ENCODE measurements at regions not wholly inside any gene's neighbourhood (a gene's known extent, or its start where the extent isn't known, plus 50 kb on each side); places are given as distances from the start of the nearest gene placed in this dataset.

GRCh38 chr3:152516216-152516615 is 247.5 kb downstream of the MBNL1 start:
- DNase-seq (ENCODE audit: low read depth, low spot score), result no peak
- no peak overlapping the region for H3K27ac ChIP-seq

DNA sequence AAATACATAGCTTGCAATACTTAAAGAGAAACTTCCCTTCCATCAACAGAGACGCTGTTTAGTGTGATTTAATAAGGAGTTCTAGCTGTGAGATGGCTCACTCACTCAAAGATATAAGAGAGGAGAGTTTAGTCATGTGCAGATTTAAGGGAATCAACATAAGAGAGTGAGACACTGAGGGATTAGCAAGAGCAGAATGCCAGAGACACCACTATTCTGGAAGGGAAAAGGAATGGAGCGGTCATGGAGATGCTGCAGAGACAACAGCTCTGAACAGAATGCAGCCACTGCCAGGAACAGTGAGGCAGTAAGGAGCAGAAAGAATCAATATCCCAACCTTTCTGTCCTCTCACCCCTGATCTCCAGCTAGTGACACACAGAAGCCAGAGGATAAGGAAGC is 248.8 kb downstream of the MBNL1 start:
- no peak for DNase-seq (ENCODE audit: low read depth, low spot score)
- no peak overlapping the region for H3K27ac ChIP-seq

DNA sequence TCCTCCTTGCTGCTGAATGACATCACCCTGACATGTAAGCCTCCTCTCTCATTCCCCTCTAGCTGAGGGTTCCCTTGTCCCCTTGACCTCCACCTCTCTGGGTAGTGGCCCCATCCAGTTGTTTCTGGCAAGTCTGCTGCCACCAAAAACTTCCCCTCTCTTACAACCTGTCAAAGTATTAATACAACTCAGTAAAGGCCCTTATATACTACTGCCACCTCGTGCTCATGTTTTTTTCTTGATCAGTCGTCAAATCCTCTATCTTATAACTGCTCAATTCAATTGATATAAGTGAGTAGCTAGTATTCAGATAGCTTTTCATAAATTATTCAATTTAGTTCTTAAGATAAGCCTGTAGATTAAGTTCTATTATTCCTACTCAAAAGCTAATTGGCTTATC is 249.6 kb downstream of the MBNL1 start:
- no peak overlapping the region for H3K27ac ChIP-seq
- DNase-seq (ENCODE audit: low read depth, low spot score), result no peak

DNA sequence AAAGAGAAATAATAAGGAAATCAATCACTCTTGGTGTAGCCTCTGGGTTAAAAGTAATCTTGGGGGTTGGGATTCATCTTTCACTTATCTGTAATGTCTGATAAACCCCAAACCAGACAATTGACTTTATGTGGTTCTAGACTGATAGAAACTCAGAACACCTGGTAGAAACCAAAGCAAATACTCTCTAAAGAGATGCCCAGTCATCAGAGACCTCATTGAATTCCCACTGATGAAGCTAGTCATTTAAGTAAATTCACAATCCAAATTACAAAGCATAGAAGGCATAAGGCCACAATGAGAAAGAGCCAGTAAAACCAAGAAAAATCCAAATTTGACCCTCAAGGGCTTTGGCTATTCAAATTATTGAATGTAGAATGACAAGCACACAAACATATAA is 250.6 kb downstream of the MBNL1 start:
- no peak for DNase-seq (ENCODE audit: low read depth, low spot score)
- H3K27ac ChIP-seq, result no peak overlapping the region

GRCh38 chr3:152522036-152522435 is 253.3 kb downstream of the MBNL1 start:
- no peak for DNase-seq (ENCODE audit: low read depth, low spot score)
- H3K27ac ChIP-seq, result no peak overlapping the region

- no peak for DNase-seq (ENCODE audit: low read depth, low spot score)
- H3K27ac ChIP-seq, result no peak overlapping the region
Measured at GRCh38 chr3:152524198-152525140, 255.7 kb downstream of the MBNL1 start.

GRCh38 chr3:152531717-152532116 is 263.0 kb downstream of the MBNL1 start:
- H3K27ac ChIP-seq, result no peak overlapping the region
- DNase-seq (ENCODE audit: low read depth, low spot score), result no peak

- no peak for DNase-seq (ENCODE audit: low read depth, low spot score)
- no peak overlapping the region for H3K27ac ChIP-seq
Measured at GRCh38 chr3:152538518-152538917, 269.8 kb downstream of the MBNL1 start.

DNA sequence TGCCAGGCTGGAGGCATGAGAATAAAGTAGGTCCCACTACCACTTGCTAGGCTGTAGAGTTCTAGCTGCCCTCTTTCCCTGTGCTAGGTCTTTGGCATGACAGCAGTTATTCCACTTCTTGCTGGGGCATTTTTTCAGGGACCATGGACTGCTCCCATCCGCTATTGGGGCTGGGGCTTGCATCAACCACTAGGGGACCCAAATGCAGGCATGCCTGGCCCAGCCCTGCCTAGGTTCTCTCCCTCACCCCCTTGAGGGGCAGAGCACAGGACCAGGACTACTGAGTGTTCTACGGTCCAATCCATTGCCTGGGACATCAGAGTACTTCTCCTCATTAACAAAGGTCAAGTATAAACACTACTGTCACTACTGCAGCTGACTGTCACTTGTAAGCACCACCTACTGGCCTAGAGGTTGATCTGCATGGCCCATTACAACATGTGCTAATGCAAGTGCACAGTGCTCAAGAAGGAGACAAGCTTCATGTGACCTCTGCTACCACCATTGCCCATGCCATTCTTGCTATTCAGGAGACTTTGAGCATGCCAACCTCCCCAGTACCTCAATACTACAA is 270.5 kb downstream of the MBNL1 start:
- no peak overlapping the region for H3K27ac ChIP-seq
- DNase-seq (ENCODE audit: low read depth, low spot score), result no peak

GRCh38 chr3:152540120-152540519 is 271.4 kb downstream of the MBNL1 start:
- no peak overlapping the region for H3K27ac ChIP-seq
- DNase-seq (ENCODE audit: low read depth, low spot score), result no peak

GRCh38 chr3:152547153-152547552 is 278.4 kb downstream of the MBNL1 start:
- DNase-seq (ENCODE audit: low read depth, low spot score), result no peak
- H3K27ac ChIP-seq, result no peak overlapping the region

DNA sequence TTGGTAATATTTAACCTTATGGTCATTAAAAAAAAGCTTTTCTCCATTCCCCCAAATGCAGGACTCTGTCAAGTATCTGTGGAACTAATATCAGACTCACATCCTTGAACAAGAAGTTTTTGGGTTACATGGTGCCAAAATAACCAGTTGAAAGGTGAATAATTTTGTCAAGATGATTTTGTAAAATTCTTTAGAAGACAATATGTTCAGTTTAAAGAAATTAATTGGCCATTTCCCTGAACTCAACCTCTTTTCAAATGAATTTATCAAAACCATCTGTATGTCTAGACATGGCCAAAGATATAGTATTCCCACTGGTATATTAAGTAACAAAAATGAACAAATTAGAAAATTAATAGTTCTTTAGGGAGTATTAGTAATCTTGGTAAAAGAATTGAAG is 280.5 kb downstream of the MBNL1 start:
- no peak overlapping the region for H3K27ac ChIP-seq
- no peak for DNase-seq (ENCODE audit: low read depth, low spot score)

DNA sequence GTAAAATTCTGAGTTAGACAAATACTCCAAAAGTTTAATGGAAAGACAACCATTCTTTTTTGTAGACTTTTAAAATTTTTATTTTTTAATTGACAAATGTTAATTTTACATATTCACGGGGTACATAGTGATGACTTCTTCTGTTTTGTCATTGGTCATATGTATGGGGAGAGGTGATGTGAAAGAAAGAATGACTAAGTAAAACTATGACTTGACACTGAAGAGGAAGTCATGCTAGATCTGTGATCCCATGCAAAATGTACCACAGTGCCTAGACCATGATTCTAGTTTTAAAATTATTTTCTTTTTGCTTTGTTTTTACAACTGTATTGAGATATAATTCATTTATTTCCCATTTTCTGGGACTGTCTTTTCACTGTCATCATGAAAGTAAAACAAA is 281.6 kb downstream of the MBNL1 start:
- no peak overlapping the region for H3K27ac ChIP-seq
- no peak for DNase-seq (ENCODE audit: low read depth, low spot score)

DNA sequence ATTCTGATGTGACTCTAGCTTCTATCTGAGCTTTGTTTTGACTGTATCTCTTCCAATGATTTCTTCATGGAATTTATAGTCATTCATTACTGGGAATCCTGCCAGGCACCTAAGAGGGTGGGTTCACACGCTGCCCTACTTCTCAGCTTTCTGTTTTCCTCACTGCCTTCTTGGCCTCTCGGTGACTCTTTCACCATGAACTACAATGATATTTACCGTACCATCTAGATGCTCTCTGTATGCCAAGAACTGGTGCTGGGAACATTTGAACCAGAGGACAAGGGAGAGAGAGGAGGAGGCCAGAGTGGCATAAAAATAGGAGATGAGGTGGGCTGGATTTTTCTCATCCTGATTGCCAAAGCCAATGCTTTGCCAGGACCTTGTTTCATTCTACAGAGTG is 280.0 kb upstream of the P2RY1 start:
- H3K27ac ChIP-seq, result no peak overlapping the region
- DNase-seq (ENCODE audit: low read depth, low spot score), result no peak

DNA sequence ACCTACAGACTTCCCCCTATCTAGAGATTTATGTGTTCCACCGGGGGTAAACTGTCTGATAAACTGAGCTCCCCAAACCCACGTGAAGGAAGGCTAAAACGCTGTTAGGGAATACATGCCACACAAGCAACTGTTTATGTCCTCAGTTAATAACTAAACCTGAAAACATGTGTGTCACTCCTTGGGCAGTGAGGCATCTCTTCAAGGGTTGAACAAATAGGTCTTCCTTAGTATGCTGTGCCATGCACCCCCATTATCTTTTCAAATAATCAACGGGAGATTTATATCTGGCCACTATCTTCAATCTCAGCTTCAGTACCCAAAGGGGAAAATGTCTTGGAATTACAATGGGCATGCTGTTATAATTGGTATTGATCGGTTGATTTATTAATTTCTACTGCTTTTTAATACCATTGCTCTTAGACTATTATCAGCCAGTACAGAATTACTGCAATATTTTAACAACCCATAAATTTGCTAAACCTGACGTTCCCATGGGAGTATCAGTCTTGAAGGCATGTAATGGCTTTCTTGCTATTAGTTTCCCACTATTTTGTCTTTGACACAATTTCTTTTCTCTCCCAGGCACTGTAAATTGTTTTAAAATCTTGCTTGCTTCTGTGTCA is 279.2 kb upstream of the P2RY1 start:
- DNase-seq (ENCODE audit: low read depth, low spot score), result no peak
- no peak overlapping the region for H3K27ac ChIP-seq

- H3K27ac ChIP-seq, result no peak overlapping the region
- DNase-seq (ENCODE audit: low read depth, low spot score), result no peak
Measured at GRCh38 chr3:152556731-152557254, 278.1 kb upstream of the P2RY1 start.

DNA sequence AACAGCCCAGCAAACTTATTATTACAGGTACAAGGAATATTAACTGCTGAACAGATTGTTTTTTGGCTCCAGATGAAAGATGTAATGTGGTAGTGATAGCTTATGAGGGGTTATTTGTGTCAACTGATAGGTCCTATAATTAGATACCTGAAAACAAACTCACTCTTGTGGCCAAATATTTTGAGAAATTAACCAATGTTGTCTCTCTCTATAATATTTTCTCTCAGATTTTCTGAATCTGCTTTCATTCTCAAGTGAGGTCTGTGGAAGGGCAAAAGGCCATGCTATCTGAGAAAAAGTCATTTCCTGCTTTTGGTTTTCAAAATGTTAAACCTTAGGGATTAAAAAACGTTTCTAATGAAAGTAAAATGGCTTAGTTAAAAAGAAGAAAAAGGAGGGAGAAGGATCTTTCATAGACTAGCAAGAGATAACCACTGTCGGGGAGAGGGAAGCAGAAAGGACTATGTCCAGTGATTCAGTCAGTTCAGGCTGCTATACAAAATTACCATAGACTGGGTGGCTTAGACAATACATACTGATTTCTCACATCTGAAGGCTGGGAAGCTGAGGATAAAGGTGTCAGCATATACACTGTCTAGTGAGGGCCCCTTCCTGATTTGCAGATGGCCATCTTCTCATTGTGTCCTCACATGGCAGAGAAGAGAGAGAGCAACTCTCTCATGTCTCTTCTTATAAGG is 277.5 kb upstream of the P2RY1 start:
- no peak overlapping the region for H3K27ac ChIP-seq
- no peak for DNase-seq (ENCODE audit: low read depth, low spot score)

GRCh38 chr3:152558386-152558785 is 276.5 kb upstream of the P2RY1 start:
- no peak overlapping the region for H3K27ac ChIP-seq
- DNase-seq (ENCODE audit: low read depth, low spot score), result no peak

DNA sequence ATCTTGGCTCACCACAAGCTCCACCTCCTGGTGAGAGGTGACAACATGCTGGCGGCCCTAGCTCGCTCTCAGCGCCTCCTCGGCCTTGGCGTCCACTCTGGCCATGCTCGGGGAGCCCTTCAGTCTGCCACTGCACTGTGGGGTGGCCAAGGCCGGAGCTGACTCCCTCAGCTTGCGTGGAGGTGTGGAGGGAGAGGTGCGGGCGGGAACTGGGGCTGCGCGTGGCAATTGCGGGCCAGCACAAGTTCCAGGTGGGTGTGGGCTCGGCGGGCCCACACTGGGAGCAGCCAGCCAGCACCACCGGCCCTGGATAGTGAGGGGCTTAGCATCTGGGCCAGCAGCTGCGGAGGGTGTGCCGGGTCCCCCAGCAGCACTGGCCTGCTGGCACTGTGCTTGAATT is 275.7 kb upstream of the P2RY1 start:
- no peak for DNase-seq (ENCODE audit: low read depth, low spot score)
- H3K27ac ChIP-seq, result no peak overlapping the region

GRCh38 chr3:152564459-152564858 is 270.5 kb upstream of the P2RY1 start:
- H3K27ac ChIP-seq, result no peak overlapping the region
- DNase-seq (ENCODE audit: low read depth, low spot score), result no peak

Measured in epithelial cell of prostate (primary cell).